Astrocyte of the cerebellum (primary cell): ENCODE measurements at regions not wholly inside any gene's neighbourhood (a gene's known extent, or its start where the extent isn't known, plus 50 kb on each side); places are given as distances from the start of the nearest gene placed in this dataset.

Experiments
- DNase-seq: peaks from one replicate; pipeline ENCODE4 v3.0.0-alpha.2; 2011; ENCODE audit warnings: low read depth
- H3K4me3 ChIP-seq: 2 replicates; pipeline ENCODE4 v1.5.1; 2011; ENCODE audit warnings: mild to moderate bottlenecking, low read depth, low read length, moderate library complexity
- CTCF ChIP-seq: IDR thresholded peaks from 2 replicates; pipeline ENCODE4 v1.5.1; 2012; ENCODE audit warnings: low read length, low read depth, moderate library complexity, mild to moderate bottlenecking; ENCODE audit errors: missing control alignments
- in situ Hi-C: cut with HindIII; loops from 2 replicates; pipeline ENCODE4 v1.10.0; 2017; ENCODE audit warnings: low sequenced_read_pairs

DNA sequence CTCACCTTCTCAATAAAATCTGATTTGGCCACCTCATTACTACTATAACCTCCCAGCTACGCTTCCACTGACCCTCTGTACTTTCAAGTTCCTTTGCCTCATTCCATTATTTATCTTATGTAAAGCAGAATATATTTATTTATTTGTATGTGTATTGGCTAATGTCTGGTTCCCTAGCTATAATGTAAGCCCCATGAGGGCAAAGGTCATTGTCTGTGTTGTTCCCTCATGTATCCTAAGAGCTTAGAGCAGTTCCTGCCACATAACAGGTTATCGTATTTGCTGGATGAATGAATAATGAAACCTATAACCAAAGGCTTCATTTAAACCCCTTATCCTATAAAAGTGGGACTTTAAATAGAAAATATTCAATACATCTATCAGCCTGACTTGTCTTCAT is 77.9 kb upstream of the DPT start:
- no peak for TF ChIP-seq CTCF
- DNase-seq, result no peak
- in situ Hi-C loops, result no loop called here
- no peak overlapping the region for H3K4me3 ChIP-seq

- H3K4me3 ChIP-seq, result no peak overlapping the region
- TF ChIP-seq CTCF, result no peak
- no peak for DNase-seq
- in situ Hi-C loops, result no loop called here
Observed at GRCh38 chr1:168811176-168811575, 82.2 kb upstream of the DPT start.

- in situ Hi-C loops, result no loop called here
- DNase-seq, result no peak
Observed at GRCh38 chr1:168819668-168820067, 90.7 kb upstream of the DPT start.

DNA sequence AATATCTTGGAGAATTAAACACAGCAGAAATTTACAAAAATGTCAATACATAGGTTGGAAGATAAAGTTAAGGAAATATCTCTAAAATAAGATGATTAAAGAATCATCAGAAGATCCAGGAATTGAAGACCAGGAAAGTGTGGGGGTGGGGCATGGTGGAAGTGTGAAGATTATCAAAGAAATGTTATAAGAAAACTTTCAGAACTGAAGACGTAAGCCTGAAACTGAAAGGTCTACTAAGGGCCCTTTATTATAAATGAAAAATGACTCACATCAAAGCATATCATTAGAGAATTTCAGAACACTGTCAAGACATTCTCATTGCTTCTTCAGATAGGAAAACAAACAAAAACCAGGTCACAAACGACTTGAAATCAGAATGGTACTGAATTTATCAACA is 92.4 kb upstream of the DPT start:
- no peak overlapping the region for H3K4me3 ChIP-seq
- in situ Hi-C loops, result no loop called here
- DNase-seq, result no peak
- no peak for TF ChIP-seq CTCF

More at GRCh38 chr1:168819668-168820067, 90.7 kb upstream of the DPT start:
- no peak for TF ChIP-seq CTCF
- no peak overlapping the region for H3K4me3 ChIP-seq

GRCh38 chr1:168822911-168823310 is 93.9 kb upstream of the DPT start:
- no peak for DNase-seq
- in situ Hi-C loops, result no loop called here
- no peak overlapping the region for H3K4me3 ChIP-seq
- TF ChIP-seq CTCF, result no peak

DNA sequence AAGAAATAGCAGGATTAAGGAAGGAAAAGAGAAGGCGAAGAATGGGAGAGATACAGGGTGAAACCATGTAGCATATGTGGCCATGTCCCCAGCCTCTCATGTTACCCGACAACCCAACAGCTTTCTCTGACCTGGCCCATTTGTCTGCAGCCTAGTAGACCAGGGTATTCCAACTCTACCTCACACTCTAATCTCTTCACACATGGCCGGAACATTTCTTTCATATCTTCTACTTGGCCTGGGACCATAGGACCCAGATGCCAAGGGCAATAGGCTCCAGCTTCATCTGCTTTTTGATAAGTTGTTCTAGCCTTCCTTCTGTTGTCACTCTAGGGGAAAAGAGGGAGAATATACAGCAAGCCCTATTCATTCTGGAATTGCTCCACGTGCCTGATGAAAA is 95.0 kb upstream of the DPT start:
- DNase-seq, result no peak
- no peak for TF ChIP-seq CTCF
- in situ Hi-C loops, result no loop called here
- no peak overlapping the region for H3K4me3 ChIP-seq
